Karpas-422 (cell line): ENCODE measurements at regions not wholly inside any gene's neighbourhood (a gene's known extent, or its start where the extent isn't known, plus 50 kb on each side); places are given as distances from the start of the nearest gene placed in this dataset.

ENCODE experiments used
- DNase-seq: peaks from one replicate; pipeline ENCODE4 v3.0.0-alpha.2; 2015
- H2AFZ ChIP-seq: fragments of 200-600 bp; sonication (generic); 2 replicates; pipeline ENCODE4 v1.6.1; 2014; ENCODE audit warnings: antibody characterized with exemption, low read length, mixed read lengths
- H3K27ac ChIP-seq: fragments of 200-600 bp; sonication (generic); 2 replicates; pipeline ENCODE4 v1.5.1; 2014; ENCODE audit warnings: mild to moderate bottlenecking, low read length, moderate library complexity
- H3K27me3 ChIP-seq: fragments of 200-600 bp; sonication (generic); 2 replicates; pipeline ENCODE4 v1.6.1; 2014; ENCODE audit warnings: low read length, mixed read lengths
- H3K36me3 ChIP-seq: fragments of 200-600 bp; sonication (generic); 2 replicates; pipeline ENCODE4 v1.6.1; 2014; ENCODE audit warnings: low read length, mixed read lengths; ENCODE audit not compliant: insufficient read depth
- H3K4me1 ChIP-seq: fragments of 200-600 bp; sonication (generic); 2 replicates; pipeline ENCODE4 v1.6.1; 2014; ENCODE audit warnings: mild to moderate bottlenecking, low read length, mixed read lengths
- H3K4me2 ChIP-seq: fragments of 200-600 bp; sonication (generic); 2 replicates; pipeline ENCODE4 v1.6.1; 2014; ENCODE audit warnings: low read length, low read depth, mild to moderate bottlenecking; ENCODE audit not compliant: poor library complexity, severe bottlenecking
- H3K4me3 ChIP-seq: fragments of 200-600 bp; sonication (generic); 2 replicates; pipeline ENCODE4 v1.5.1; 2014; ENCODE audit warnings: mild to moderate bottlenecking, antibody characterized with exemption, low read length, mixed read lengths
- H3K79me2 ChIP-seq: fragments of 200-600 bp; sonication (generic); 2 replicates; pipeline ENCODE4 v1.6.1; 2014; ENCODE audit warnings: mild to moderate bottlenecking, low read length, mixed read lengths
- H3K9ac ChIP-seq: fragments of 200-600 bp; sonication (generic); 2 replicates; pipeline ENCODE4 v1.6.0; 2014; ENCODE audit warnings: low read length
- H3K9me2 ChIP-seq: fragments of 200-600 bp; sonication (generic), shearing (Covaris generic); replicated peaks from 2 replicates; pipeline ENCODE4 v1.6.0; 2014; ENCODE audit warnings: mild to moderate bottlenecking, low read length, moderate library complexity; ENCODE audit not compliant: insufficient read depth
- H3K9me3 ChIP-seq: fragments of 300-700, 200-600 bp; sonication (generic); 2 replicates; pipeline ENCODE4 v1.6.1; 2014; ENCODE audit warnings: low read length, mixed read lengths
- H4K20me1 ChIP-seq: fragments of 200-600 bp; sonication (generic); 2 replicates; pipeline ENCODE4 v1.6.1; 2014; ENCODE audit warnings: mild to moderate bottlenecking, antibody characterized with exemption, low read length, low read depth; ENCODE audit not compliant: insufficient read depth

DNA sequence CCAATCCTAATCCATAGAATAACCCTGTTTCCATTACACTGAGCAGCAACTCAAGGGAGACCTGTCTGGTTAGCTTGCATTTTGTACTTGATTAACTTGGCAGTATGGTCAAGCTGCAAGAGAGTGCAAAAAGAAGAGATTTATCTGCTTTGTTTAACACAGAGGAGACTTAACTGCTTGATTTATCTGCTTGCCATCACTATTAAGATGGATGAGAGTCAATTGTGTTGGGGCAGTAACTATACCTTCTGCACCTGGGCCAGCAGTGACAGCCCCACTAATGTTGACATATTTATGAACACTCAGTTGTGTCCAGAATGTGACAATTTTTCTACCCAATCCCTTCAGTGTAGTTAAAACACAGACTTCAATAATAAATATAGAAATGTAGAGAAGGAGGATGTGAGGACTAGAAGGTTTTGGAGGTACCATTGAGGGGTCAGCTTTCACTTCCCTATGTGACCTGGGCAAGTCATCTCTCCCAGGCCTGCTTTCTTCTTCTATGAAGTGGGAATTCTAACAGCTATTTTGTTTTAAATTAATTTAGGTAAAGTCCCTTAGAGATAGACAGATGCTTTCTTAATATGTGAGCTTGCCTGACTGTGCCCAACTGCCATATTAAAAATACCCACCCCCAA is 159.1 kb upstream of the KCNK2 start:
- no peaks in the 10 kb centered on the region for H3K9me3 ChIP-seq
- no peaks in the 10 kb centered on the region for H3K36me3 ChIP-seq
- H3K9me2 ChIP-seq = no peaks in the 10 kb centered on the region
- H3K4me2 ChIP-seq = no peak overlapping the region
- DNase-seq = no peak
- H3K27ac ChIP-seq = no peak overlapping the region
- no peak overlapping the region for H2AFZ ChIP-seq
- no peaks in the 10 kb centered on the region for H3K27me3 ChIP-seq
- H3K4me1 ChIP-seq = no peaks in the 10 kb centered on the region
- H3K79me2 ChIP-seq = no peaks in the 10 kb centered on the region
- H3K9ac ChIP-seq = no peak overlapping the region
- H4K20me1 ChIP-seq = no peaks in the 10 kb centered on the region
- no peak overlapping the region for H3K4me3 ChIP-seq

DNA sequence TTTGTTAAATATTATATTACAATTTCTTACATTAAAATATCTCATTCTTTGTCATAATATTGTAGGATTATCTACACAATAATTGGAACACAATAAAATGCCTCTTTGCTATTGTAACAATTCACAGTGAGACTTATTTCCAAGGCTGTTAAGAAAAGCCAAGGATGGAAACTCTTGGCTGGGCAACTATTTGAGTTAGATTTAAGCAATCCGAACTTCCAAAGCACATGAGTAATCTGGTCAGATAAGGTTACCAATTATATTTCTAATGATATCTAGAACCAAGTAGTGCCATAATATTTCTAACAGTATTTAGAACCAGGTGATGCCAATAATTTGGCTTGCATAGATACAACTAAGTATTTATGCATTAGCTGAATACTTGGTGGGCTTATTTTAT is 154.7 kb upstream of the KCNK2 start:
- Histone ChIP-seq H3K36me3 (no peaks in the 10 kb centered on the region), H3K9ac (no peak overlapping the region), H4K20me1 (no peaks in the 10 kb centered on the region), H3K27me3 (no peaks in the 10 kb centered on the region), H3K4me1 (no peaks in the 10 kb centered on the region), H2AFZ (no peak overlapping the region), H3K4me3 (no peak overlapping the region), H3K4me2 (no peak overlapping the region), H3K79me2 (no peaks in the 10 kb centered on the region), H3K9me2 (no peaks in the 10 kb centered on the region), H3K27ac (no peak overlapping the region), H3K9me3 (no peaks in the 10 kb centered on the region)
- no peak for DNase-seq

DNA sequence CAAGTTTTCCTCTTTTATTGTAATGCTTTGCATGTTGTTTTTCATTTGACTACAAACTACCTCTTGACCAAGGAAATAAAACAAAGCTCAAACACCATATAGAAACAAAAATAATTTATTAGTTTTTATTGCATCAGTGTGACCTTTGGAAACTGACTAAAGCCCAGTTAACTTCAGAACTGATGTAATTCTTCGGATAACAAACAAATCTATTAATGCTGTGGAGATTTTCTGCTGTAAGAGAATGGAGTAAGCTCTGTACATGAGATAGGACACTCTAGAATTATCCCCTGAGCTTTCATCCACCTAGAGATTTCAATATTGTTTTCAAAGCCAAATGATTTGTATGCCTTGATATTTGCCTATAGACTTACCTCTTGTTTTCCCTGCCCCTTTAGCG is 154.0 kb upstream of the KCNK2 start:
- Histone ChIP-seq H3K9ac (no peak overlapping the region), H2AFZ (no peak overlapping the region), H3K27me3 (no peaks in the 10 kb centered on the region), H3K79me2 (no peaks in the 10 kb centered on the region), H3K9me3 (no peaks in the 10 kb centered on the region), H3K4me2 (no peak overlapping the region), H4K20me1 (no peaks in the 10 kb centered on the region), H3K4me1 (no peaks in the 10 kb centered on the region), H3K9me2 (no peaks in the 10 kb centered on the region), H3K4me3 (no peak overlapping the region), H3K27ac (no peak overlapping the region), H3K36me3 (no peaks in the 10 kb centered on the region)
- no peak for DNase-seq

DNA sequence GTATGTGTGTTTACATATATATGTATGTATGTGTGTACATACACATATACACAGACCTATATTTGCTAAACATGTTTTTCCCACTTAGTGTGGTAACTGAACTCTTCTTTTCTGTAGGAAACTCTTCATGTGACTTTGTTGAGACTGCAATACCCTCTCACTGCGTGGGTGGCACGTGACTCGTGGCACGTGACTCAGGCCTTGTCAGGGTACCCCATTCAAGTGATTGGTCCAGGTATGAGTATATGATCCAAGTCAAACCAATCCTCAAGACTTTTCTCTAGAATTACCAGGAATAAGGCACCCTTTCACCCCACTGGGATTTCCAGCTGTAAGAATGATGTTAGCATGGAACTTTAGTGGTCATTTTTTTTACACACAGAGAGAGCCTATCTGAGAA is 149.2 kb upstream of the KCNK2 start:
- Histone ChIP-seq H3K9me2 (no peaks in the 10 kb centered on the region), H4K20me1 (no peaks in the 10 kb centered on the region), H3K9me3 (no peaks in the 10 kb centered on the region), H3K79me2 (no peaks in the 10 kb centered on the region), H3K27me3 (no peaks in the 10 kb centered on the region), H3K4me1 (no peaks in the 10 kb centered on the region), H3K9ac (no peak overlapping the region), H3K36me3 (no peaks in the 10 kb centered on the region), H2AFZ (no peak overlapping the region), H3K4me2 (no peak overlapping the region), H3K27ac (no peak overlapping the region), H3K4me3 (no peak overlapping the region)
- DNase-seq = no peak

DNA sequence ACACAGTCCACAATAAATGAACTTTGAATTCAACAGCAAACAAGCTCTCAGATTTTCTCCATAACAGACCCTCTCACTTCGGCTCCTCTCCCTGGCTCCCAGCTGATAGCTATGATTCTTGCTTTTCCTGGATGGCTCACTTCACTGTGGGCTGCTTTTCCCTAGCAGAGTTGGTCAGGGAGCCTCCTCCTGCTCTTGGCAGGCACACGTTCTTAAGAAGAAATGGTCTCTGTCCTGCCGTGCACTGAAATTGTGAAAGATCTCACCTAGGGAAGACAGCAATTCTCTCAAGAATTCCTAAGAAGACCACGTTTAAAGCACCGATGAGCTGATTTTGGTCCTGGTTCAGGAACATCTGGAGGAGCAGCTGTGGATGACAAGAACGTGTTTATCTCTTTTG is 148.5 kb upstream of the KCNK2 start:
- H3K9me2 ChIP-seq = no peaks in the 10 kb centered on the region
- H3K36me3 ChIP-seq = no peaks in the 10 kb centered on the region
- H3K4me3 ChIP-seq = no peak overlapping the region
- no peaks in the 10 kb centered on the region for H3K9me3 ChIP-seq
- no peaks in the 10 kb centered on the region for H3K27me3 ChIP-seq
- H4K20me1 ChIP-seq = no peaks in the 10 kb centered on the region
- H3K9ac ChIP-seq = no peak overlapping the region
- no peaks in the 10 kb centered on the region for H3K79me2 ChIP-seq
- no peak overlapping the region for H2AFZ ChIP-seq
- no peak overlapping the region for H3K4me2 ChIP-seq
- DNase-seq = no peak
- no peaks in the 10 kb centered on the region for H3K4me1 ChIP-seq
- no peak overlapping the region for H3K27ac ChIP-seq

DNA sequence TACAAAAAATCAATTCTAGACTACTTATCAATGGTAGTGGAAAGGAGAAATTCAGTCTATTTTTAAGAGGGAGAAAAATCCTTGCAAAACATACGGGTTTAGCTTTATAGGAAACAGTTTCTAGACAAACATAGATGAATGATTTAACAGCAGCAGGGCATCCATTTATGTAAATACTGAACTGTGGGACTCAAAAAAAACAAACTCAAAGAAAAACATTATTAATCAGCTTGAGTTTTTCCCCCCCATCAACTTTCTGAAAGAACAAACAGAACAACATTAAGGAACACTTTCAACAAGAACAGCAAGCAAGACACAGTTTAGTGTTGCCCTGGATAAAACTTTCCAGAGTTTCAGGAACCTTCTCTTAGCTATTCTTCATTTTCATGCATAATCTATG is 147.3 kb upstream of the KCNK2 start:
- Histone ChIP-seq H3K36me3 (no peaks in the 10 kb centered on the region), H3K4me1 (no peaks in the 10 kb centered on the region), H3K4me2 (no peak overlapping the region), H2AFZ (no peak overlapping the region), H4K20me1 (no peaks in the 10 kb centered on the region), H3K9ac (no peak overlapping the region), H3K27me3 (no peaks in the 10 kb centered on the region), H3K4me3 (no peak overlapping the region), H3K9me3 (no peaks in the 10 kb centered on the region), H3K27ac (no peak overlapping the region), H3K9me2 (no peaks in the 10 kb centered on the region), H3K79me2 (no peaks in the 10 kb centered on the region)
- DNase-seq = no peak

DNA sequence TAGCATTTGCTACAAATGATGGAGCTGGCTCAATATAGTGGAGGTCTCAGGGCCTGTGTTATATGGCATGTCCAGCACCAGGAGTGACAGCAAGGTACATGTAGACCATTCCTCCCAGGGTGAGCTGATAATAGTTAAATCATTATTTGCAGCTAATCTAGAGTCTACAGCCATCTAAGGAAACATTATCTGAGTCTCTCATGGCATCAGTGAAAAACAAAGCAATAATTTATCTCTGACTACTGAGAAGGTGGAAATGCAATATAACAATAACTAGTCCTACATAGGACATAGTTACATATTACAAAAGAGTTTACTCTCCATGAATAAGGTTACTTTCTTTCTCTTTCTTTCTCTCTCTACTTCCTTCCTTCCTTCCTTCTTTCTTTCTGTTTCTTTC is 143.4 kb upstream of the KCNK2 start:
- no peaks in the 10 kb centered on the region for H3K36me3 ChIP-seq
- no peaks in the 10 kb centered on the region for H3K27me3 ChIP-seq
- H3K4me2 ChIP-seq = no peak overlapping the region
- H3K4me1 ChIP-seq = no peaks in the 10 kb centered on the region
- no peaks in the 10 kb centered on the region for H3K9me3 ChIP-seq
- no peaks in the 10 kb centered on the region for H3K79me2 ChIP-seq
- DNase-seq = no peak
- H4K20me1 ChIP-seq = no peaks in the 10 kb centered on the region
- H3K9me2 ChIP-seq = no peaks in the 10 kb centered on the region
- no peak overlapping the region for H2AFZ ChIP-seq
- H3K4me3 ChIP-seq = no peak overlapping the region
- no peak overlapping the region for H3K9ac ChIP-seq
- no peak overlapping the region for H3K27ac ChIP-seq

DNA sequence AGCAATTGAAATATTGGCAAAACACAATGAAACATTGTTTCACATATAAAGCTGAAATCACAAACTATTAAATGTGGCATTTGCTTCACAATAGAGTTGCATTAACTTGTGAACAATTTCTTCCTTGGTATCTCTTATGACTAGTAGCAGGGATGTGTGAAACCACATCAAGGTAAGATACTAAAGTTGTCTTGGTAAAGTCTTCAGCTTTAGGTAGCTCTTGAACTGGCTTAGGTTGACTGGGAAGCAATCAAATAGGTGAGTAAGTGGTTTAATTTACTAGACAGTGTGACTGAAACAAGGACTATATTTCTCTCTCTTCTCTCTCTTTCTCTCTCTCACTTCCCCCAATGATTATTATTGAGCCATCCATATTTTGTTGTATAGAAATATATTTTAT is 141.5 kb upstream of the KCNK2 start:
- DNase-seq = no peak
- H3K4me2 ChIP-seq = no peak overlapping the region
- no peaks in the 10 kb centered on the region for H3K27me3 ChIP-seq
- no peaks in the 10 kb centered on the region for H4K20me1 ChIP-seq
- no peaks in the 10 kb centered on the region for H3K9me2 ChIP-seq
- no peak overlapping the region for H2AFZ ChIP-seq
- H3K9me3 ChIP-seq = no peaks in the 10 kb centered on the region
- no peak overlapping the region for H3K4me3 ChIP-seq
- no peaks in the 10 kb centered on the region for H3K4me1 ChIP-seq
- H3K36me3 ChIP-seq = no peaks in the 10 kb centered on the region
- H3K9ac ChIP-seq = no peak overlapping the region
- no peaks in the 10 kb centered on the region for H3K79me2 ChIP-seq
- no peak overlapping the region for H3K27ac ChIP-seq

DNA sequence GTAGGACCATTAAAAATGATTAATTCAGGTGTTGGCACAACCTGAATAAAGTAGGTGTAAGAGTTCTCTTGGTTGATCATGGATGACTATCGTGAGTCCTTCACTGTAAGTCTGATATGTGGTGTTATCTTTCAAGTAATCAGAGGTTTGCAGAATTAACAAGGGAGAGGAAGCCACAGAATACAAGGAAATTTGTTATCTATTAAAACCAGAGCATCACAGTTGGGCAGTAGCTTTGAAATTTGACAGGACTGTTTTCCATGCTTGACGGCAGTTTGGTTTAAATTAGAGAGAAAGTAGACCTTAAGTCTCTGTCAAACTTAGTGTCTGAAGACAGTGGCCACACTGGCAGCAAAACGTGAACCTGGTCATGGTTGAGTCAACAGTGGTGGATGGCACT is 139.5 kb upstream of the KCNK2 start:
- H3K27ac ChIP-seq = no peak overlapping the region
- no peaks in the 10 kb centered on the region for H3K79me2 ChIP-seq
- no peak overlapping the region for H3K4me3 ChIP-seq
- no peaks in the 10 kb centered on the region for H3K9me2 ChIP-seq
- no peaks in the 10 kb centered on the region for H4K20me1 ChIP-seq
- H3K4me2 ChIP-seq = no peak overlapping the region
- no peaks in the 10 kb centered on the region for H3K27me3 ChIP-seq
- no peaks in the 10 kb centered on the region for H3K9me3 ChIP-seq
- no peak overlapping the region for H3K9ac ChIP-seq
- H2AFZ ChIP-seq = no peak overlapping the region
- H3K36me3 ChIP-seq = no peaks in the 10 kb centered on the region
- DNase-seq = no peak
- H3K4me1 ChIP-seq = no peaks in the 10 kb centered on the region
